DND-41 (cell line): ENCODE measurements at regions not wholly inside any gene's neighbourhood (a gene's known extent, or its start where the extent isn't known, plus 50 kb on each side); places are given as distances from the start of the nearest gene placed in this dataset.
A peak's percentile ranks its signal among the peaks of the same experiment; 100 is the strongest.

Experiments used
- CTCF ChIP-seq: IDR thresholded peaks from 2 replicates; pipeline ENCODE4 v1.5.1; 2012; ENCODE audit warnings: borderline replicate concordance, low read length, moderate library complexity, mild to moderate bottlenecking; ENCODE audit not compliant: poor library complexity, severe bottlenecking; ENCODE audit errors: extremely low read depth
- EZH2 ChIP-seq: IDR thresholded peaks from 3 replicates; pipeline ENCODE4 v1.6.1; 2012; ENCODE audit warnings: borderline replicate concordance, low read depth, mild to moderate bottlenecking, moderate library complexity, low read length, inconsistent platforms; ENCODE audit not compliant: severe bottlenecking

GRCh38 chr2:195404651-195405050, 252.4 kb upstream of the SLC39A10 start:
- TF ChIP-seq CTCF (peak; percentile 35), EZH2 (no peak)
